NCI-H446 treated with DMSO at 0.1 percent for 48 hours (cell line): ENCODE measurements at regions not wholly inside any gene's neighbourhood (a gene's known extent, or its start where the extent isn't known, plus 50 kb on each side); places are given as distances from the start of the nearest gene placed in this dataset.

ENCODE experiments used
- DNase-seq: peaks from one replicate; lab custom pipeline; 2025; lab: John Stamatoyannopoulos, UW

DNA sequence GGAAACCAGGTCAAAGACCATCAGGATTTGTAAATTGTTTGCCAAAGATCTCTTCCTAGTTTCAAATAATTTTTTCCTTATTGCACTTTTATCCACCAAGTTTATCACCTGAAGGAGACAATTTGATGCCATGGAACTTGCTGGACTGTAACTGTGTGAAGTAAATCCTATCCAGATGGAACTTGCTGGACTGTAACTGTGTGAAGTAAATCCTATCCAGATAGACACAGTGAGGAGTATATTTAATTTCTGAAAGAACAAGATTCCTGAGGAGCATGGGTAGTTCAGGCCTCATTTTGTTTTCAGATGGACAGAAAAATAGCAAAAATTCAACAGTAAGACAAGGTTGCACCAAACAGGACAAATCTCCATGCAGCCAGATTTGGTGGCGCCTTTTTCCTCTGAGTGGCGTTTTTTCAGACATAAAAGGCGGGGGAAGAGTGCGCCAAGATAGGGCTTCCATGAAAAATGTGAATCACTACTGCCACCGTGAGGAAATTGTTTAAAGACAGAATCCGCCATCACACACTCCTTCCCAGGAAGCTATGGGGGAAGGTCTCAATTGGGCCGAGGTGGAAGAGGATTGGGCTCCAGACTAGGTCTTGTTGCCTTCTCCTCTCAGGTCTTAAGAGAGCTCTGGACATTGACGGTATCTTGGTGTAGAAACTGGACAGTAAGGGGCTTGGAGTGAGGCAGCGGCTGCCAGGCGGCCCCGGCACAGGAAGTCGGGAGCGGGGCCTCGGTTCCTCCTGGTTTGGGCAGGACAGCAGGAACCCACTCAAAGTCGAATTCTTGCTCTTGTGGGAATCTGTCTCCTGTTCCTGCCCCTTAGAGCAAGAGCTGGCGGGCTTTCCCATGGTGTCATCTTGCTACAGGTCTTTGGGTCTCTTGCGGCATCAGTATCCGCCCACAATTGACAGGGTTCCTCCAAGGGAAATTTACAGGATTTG, 234.7 kb downstream of the OR13H1 start:
- DNase-seq, result no peak

DNA sequence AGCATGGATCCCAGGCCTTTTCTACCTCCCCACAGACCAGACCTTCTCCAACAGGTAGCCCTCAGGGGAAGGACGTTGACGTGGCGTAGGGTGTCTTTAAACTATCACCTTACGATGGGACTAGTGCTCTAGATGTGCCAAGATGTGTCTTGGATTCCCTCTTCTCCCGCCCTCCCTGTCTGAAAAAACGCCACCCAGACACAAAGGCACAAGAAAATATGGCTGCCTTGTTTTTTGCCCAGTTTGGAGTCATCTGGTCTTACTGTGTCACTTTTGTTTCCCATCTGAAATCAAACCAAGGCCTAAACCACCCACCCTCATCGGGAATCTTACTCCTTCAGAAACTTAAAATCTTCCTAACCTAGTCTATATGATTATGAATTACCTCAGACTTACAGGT, 235.4 kb downstream of the OR13H1 start:
- no peak for DNase-seq

- DNase-seq, result no peak
Observed at GRCh38 chrX:131779741-131780140, 235.9 kb downstream of the OR13H1 start.

DNA sequence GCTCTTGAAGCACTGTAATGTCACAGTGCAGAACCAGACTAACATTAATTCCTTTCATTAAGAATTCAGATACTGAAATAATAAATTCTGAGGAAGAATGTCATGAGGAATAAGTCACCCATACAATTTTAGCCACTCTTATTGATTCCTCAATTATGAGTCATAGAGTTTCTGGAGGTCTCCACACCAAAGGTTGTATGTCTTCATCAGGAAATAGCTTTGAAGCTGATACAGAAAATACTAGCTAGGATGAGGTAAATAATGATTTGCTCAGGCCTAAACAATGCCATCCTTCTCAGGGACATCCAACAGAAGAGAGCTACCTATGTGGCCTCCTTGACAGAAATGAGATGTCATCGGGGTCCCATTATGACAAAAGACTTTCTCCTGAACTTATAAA, 238.8 kb downstream of the OR13H1 start:
- no peak for DNase-seq

DNA sequence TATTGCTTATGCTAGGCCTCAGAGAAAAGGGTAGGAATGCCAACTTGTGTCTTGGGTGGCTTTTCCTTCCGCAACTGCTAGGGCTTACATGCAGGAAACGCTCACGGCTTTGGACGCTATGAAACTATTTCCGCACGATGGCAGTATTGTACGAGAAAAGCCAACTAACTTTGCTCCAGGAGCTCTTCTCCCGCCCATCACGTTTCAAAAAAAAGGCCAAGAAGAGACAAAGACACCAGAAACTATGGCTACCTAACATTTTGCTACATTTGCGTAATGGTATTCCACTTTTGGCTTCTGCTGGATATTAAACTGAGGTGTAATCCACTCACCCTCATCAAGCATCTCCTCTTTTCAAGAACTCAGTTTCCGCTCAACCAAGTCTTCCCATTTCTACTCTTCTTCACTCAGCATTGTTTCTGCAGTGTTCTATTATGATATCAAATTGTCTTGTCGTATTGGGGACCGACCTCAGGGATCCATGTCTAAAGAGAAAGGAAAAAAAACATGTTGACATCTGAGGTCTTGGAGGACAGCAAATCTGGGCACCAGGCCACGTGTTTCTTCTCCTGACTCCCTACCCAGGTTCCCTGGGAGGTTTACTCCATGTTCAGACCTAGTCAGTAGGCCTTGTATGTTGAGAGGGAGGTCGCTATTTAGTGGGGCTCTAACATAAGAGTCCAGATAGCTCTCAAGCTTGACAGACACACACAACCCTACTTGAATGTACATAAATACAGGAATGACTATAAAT, 239.4 kb upstream of the STK26 start:
- no peak for DNase-seq

- DNase-seq, result no peak
Observed at GRCh38 chrX:131789664-131790063, 233.4 kb upstream of the STK26 start.

GRCh38 chrX:131791608-131792355, 231.3 kb upstream of the STK26 start:
- DNase-seq, result no peak

DNA sequence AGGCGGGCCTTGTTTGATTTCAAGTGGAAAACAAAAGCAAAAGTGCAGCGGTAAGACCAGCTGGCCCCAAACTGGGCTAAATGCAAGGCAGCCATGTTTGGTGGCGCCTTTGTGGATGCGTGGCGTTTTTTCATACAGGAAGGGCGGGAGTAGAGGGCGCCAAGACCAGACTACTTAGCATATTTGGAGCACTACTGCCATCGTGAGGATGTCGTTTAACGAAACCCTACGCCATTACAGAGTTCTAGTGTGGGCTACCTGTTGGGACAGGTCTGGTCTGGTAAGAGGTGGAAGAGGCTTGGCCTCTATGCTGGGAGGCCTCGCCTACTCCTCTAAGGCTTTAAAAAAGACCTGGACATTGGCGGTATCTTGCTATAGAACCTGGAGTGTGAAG, 230.7 kb upstream of the STK26 start:
- no peak for DNase-seq

- DNase-seq, result no peak
Observed at GRCh38 chrX:131792789-131793462, 230.2 kb upstream of the STK26 start.

DNA sequence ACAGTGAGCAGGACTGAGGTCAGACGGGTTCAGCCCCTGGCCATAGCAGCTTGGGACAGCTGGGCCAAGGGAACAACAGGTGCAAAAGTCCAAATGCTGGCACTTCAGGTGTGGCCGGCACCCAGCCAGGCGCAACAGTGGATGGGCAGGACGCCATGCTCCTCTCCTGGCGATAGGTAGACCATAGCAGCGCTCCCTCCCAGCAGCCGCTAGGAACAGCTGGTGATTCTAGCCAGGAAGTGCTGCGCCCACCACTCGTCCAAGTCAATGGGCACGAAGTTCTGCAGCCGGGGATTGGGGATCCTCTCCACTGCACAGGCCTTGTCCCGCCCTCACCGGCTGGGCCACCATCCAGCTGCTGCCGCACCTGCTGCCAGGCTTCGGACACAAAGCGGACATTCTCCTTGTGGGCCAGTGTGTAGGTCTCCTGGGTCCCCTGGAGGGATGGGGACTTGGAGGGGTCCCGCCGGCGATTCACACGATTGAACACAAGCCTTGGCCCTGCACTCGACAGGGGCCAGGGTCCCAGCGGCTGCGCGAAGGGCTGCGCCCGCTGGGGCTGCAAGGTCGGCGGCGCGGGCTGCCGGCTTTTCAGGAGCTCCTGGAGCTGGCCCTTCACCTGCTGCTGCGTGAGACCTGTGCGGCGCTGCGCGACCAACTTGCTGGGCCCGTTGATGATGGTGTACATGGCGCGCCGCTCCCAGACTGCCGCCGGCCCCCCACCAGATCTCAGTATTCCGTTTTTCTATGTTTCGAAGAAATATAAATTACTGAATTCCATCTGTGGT, 227.5 kb upstream of the STK26 start:
- DNase-seq, result no peak

GRCh38 chrX:131801066-131801465, 222.0 kb upstream of the STK26 start:
- no peak for DNase-seq

DNA sequence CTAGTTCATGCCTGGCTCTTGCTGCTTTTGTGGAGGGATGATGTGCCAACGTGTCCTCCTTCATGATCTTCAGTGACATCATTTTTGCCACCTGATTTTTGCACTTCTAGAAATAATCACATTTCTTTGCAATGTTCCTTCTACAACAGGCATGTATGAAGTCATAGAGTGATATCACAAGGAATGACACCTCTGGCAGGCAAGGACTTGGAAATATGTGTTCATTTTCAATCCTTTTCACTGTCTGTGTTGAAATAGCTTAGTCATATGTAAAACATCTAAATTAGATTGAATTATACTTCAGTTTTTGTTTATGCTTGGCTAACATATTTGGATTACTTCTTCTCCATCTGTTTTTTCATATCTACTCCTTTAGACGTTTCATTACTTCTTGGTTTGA, 221.2 kb upstream of the STK26 start:
- DNase-seq, result no peak

DNA sequence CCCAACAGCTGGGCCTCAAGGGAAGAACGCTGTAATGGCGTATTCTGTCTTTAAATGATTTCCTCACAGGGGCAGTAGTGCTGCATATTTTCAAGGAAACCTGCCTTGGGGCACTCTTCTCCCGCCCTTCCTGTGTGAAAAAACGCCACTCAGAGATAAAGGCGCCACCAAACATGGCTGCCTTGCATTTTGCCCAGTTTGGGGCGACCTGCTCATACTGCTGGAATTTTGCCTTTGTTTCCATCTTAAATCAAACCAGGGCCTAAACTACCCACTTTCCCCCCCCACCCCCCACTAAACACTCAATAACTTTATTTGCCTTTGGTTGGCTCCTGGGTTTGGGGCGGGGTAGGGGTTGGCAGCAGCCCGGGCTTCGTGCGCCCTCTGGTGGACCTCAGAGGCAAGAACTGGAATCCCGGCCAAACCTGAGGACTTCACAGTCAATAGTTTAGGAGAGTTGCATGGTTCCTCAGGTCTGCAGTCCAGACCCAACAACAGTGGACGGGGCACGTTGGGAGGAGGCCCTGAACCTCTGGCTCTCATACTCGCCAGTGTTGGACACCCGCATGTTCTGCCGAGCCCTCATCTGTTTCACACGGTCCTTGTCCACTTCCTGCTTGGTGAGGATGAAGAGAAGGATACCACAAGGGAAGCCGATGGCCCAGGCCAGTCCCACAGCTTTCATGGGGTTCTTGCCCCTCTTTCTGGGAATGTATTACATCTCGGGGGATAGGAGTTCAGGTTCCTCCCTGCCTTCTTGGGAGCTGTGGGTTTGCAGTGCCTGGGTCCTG, 220.1 kb upstream of the STK26 start:
- no peak for DNase-seq

DNA sequence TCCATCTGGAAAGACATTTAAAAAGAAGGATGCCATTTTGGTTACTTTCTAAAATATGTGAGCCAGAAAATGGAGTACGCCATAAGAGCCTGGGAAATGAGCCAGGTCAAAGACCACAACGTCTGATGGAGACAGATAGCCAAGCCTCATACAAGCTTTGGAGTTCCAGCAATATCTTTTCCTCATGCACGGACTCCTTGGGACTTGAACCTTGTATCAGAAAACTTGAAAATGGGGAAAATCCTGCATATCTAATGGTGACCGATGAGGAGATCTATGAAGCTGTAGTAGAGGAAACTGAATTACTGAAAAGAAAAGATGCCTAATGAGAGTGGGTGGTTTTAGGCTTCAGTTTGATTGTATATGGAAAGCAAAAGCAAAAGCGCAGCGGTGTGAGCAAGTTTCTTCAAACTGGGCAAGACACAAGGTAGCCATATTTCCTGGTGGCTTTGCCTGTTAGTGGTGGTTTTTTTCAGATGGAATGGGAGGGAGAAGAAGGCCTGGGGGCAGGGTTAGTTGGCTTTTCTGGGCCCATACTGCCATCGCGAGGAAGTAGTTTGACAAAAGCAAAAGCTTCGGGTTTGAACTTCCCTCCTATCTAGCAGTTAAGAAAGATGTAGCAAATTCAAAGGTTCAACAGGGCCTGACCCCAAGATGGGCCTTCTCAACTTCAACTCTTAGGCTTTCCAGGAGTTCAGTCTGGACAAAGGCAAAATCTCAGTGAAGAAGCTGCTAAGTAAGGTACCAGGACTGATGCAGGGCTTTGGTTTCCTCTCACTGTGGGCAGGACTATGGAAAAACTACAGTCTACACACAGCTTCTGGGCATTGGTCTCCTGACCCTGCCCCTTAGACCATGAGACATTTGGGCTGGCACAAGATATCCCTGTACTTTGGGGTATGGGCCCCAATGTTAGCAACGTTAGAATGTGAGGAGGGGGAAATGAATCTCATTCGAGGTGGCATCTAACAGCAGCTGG, 210.0 kb upstream of the STK26 start:
- DNase-seq, result no peak

GRCh38 chrX:131816551-131817136, 206.5 kb upstream of the STK26 start:
- DNase-seq, result no peak

GRCh38 chrX:131818297-131818936, 204.7 kb upstream of the STK26 start:
- DNase-seq, result no peak

DNA sequence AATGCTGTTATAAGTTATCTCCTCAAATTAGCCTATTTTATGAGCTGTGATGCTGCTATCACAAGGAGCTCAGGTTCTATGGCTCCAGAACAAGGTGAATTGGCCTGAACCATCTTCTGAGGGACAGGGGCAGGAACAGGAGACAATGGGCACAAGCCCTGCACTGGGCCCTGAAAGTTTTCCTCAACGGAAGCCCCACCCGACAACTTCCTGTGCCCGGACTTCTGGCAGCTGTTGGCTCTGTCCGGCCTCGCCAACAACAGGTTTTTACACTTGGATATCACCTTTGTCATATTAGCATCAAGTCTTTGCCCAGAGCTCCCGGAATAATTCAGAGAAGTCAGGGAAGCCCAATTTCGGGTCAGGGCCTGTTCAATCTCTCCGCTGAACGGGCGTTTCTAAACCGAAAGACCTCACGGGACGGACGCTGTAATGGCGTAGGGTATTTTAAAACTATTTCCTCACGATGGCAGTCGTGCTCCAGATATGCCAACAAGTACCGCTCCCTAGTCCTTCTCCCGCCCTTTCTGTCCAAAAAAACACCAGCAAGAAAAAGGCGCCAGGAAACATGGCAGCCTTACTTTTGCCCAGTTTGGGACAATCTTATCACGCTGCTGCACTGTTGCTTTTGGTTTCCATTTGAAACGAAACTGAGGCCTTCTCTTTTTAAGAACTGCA, 201.0 kb upstream of the STK26 start:
- DNase-seq, result no peak

DNA sequence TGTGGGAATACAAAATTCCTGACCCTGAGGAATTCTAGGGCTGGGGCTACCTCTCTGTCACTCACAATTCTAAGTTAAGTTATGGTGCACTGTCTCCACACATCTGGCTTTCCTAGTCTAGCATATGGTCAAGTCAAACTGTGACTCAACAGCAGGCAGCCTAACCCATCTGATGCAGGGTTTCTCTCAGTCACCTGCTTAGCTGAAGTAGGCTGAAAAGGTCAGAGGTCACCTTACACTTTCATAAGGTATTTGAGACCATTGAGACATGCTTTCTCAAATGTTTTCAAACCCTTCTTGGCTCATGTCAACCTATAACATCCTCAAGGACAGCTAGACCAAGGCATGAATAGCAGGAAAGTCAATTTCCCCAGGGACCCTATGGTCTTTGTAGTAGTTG, 196.5 kb upstream of the STK26 start:
- DNase-seq, result no peak
